HEK293T (cell line): ENCODE measurements at regions not wholly inside any gene's neighbourhood (a gene's known extent, or its start where the extent isn't known, plus 50 kb on each side); places are given as distances from the start of the nearest gene placed in this dataset.

Experiments
- CTCF ChIA-PET: fragments of 350-600 bp; formaldehyde crosslinking; extraction: SDS; loops from one replicate; lab custom pipeline; 2021; ENCODE audit warnings: antibody characterized with exemption, inconsistent platforms; lab: Yijun Ruan, JAX
- POLR2A ChIA-PET: fragments of 350-600 bp; formaldehyde crosslinking; extraction: SDS; loops from one replicate; lab custom pipeline; 2020; ENCODE audit warnings: antibody characterized with exemption, inconsistent platforms; lab: Yijun Ruan, JAX
- DNase-seq: peaks from one replicate; pipeline ENCODE4 v3.0.0; 2012; ENCODE audit warnings: mixed read lengths; ENCODE audit errors: extremely low spot score
- ARNT ChIP-seq: fragments of 450-650 bp; IDR thresholded peaks from 2 replicates; pipeline ENCODE4 v1.6.1; 2017; ENCODE audit warnings: mild to moderate bottlenecking
- BHLHE40 ChIP-seq: fragments of 450-650 bp; IDR thresholded peaks from 2 replicates; pipeline ENCODE4 v1.6.1; 2016; ENCODE audit warnings: mild to moderate bottlenecking, moderate library complexity, borderline replicate concordance
- CTBP1 ChIP-seq: fragments of 450-650 bp; IDR thresholded peaks from 2 replicates; pipeline ENCODE4 v1.6.1; 2016; ENCODE audit warnings: borderline replicate concordance
- ELF4 ChIP-seq: fragments of 450-650 bp; IDR thresholded peaks from 2 replicates; pipeline ENCODE4 v1.6.1; 2017; ENCODE audit warnings: antibody characterized with exemption
- FOXA1 ChIP-seq: fragments of 450-650 bp; IDR thresholded peaks from 2 replicates; pipeline ENCODE4 v1.6.1; 2016; ENCODE audit warnings: mild to moderate bottlenecking
- FOXK2 ChIP-seq: fragments of 450-650 bp; IDR thresholded peaks from 2 replicates; pipeline ENCODE4 v1.6.1; 2016; ENCODE audit warnings: mild to moderate bottlenecking
- FOXM1 ChIP-seq: fragments of 450-650 bp; IDR thresholded peaks from 2 replicates; pipeline ENCODE4 v1.6.1; 2017; ENCODE audit warnings: mild to moderate bottlenecking, borderline replicate concordance
- HDGF ChIP-seq: fragments of 450-650 bp; IDR thresholded peaks from 2 replicates; pipeline ENCODE4 v1.6.1; 2017; ENCODE audit warnings: antibody characterized with exemption, borderline replicate concordance
- L3MBTL2 ChIP-seq: fragments of 450-650 bp; conservative IDR thresholded peaks from 2 replicates; pipeline ENCODE4 v1.6.1; 2016; ENCODE audit warnings: mild to moderate bottlenecking
- LEF1 ChIP-seq: fragments of 450-650 bp; IDR thresholded peaks from 2 replicates; pipeline ENCODE4 v1.6.1; 2017; ENCODE audit warnings: mild to moderate bottlenecking, borderline replicate concordance
- NFRKB ChIP-seq: fragments of 450-650 bp; IDR thresholded peaks from 2 replicates; pipeline ENCODE4 v1.6.1; 2016; ENCODE audit warnings: mild to moderate bottlenecking, moderate library complexity
- SP1 ChIP-seq: fragments of 450-650 bp; IDR thresholded peaks from 2 replicates; pipeline ENCODE4 v1.6.1; 2017
- SUZ12 ChIP-seq: fragments of 450-650 bp; IDR thresholded peaks from 2 replicates; pipeline ENCODE4 v1.6.1; 2016; ENCODE audit warnings: mild to moderate bottlenecking
- TARDBP ChIP-seq: fragments of 450-650 bp; IDR thresholded peaks from 2 replicates; pipeline ENCODE4 v1.6.1; 2016
- ZNF384 ChIP-seq: fragments of 450-650 bp; IDR thresholded peaks from 2 replicates; pipeline ENCODE4 v1.6.1; 2016
- TF ChIP-seq, protein P1 (sequence below): fragments of 450-650 bp; IDR thresholded peaks from 2 replicates; pipeline ENCODE4 v1.6.1; 2016

DNA sequence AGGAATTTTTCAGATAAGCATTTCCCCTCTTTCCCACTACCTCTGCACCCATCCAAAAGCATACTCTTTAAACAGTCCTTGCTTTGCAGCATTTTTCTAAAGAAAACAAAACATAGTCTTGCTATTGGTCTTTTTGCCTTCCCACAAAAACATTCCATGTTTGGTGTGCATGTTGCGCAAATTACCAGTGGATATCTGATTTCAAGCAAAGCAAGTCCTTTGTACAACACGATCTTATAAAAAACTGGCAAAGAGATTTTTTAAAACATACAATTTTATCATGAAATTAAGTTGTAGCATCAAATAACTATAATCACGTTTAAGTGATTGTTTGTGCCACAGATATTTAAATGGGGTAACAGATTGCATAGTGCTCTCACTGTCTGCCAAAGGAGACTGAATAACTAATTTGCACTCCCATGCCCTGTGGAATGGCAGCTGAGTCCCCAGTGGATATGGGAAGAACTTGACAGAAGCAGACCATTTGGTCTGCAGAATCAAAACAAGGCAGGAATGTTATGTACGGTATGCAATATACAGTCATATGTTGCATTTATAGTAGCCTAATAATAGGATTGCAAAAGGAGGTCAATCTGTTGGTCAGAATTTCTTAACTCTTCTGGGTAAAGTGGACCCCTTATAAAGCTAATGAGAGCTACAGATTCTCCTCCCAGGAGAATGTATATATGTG, 285.7 kb downstream of the TBC1D4 start:
- no peak for DNase-seq
- POLR2A ChIA-PET: no interaction called here
- no peak for TF ChIP-seq ARNT
- TF ChIP-seq FOXM1: no peak
- TF ChIP-seq ZNF384: no peak
- TF ChIP-seq ELF4: no peak
- no peak for TF ChIP-seq FOXK2
- TF ChIP-seq FOXA1: no peak
- no peak for TF ChIP-seq TARDBP
- TF ChIP-seq NFRKB: no peak
- CTCF ChIA-PET: interaction anchor here (1.6 kb wide), 1 partner anchor 23 kb away, joined by 4 read pairs; no protein-coding TSS in a partner anchor

DNA sequence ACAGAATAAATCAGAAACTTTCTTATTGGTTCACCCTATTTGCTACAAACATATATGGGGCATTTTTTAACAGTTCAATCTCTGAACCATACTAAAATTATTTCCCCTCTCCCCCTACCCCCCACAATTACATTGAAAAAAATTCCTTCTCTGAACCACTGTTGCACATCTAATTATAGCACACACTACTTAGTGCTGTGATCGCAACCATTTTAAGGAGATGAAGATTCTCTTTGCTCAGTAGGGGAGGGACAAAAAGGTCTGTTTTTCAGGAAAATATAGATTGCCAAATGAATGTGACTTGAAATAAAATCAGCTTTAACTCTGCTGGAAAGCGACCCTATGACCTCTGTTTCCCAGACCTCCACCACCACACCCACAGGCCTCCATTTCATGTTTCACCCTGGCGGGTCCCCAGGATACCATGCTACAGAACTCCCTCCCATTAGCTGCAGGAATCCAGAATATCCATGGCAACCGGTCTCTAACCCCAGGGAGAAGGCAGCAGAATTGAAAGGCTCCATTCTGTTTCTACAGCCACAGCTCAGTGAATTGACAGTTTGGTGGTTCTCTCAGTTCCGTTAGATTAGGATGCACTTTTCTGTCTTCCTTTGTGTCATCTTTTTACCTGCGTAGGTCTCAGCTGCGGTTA, 286.3 kb downstream of the TBC1D4 start:
- CTCF ChIA-PET: interaction anchor here (0.6 to 1.6 kb wide), 2 partner anchors 24 to 619 kb away, joined by 3 to 4 read pairs; no protein-coding TSS in a partner anchor
- DNase-seq: no peak

GRCh38 chr13:75194717-75195462, 287.1 kb downstream of the TBC1D4 start:
- ChIA-PET CTCF (interaction anchor here (0.6 to 0.8 kb wide), 3 partner anchors 20 to 619 kb away, joined by 3 read pairs; no protein-coding TSS in a partner anchor), POLR2A (no interaction called here)
- TF ChIP-seq ARNT (no peak), FOXK2 (no peak), FOXM1 (no peak), TARDBP (no peak), ELF4 (no peak)
- DNase-seq: no peak

More for the DNA sequence above, 286.3 kb downstream of the TBC1D4 start:
- POLR2A ChIA-PET: no interaction called here
- TF ChIP-seq FOXK2 (no peak), LEF1 (no peak), L3MBTL2 (no peak), BHLHE40 (no peak), CTBP1 (no peak), ELF4 (no peak), SUZ12 (no peak)

GRCh38 chr13:75186379-75186778, 295.6 kb downstream of the TBC1D4 start:
- ChIA-PET CTCF (no interaction called here), POLR2A (no interaction called here)
- TF ChIP-seq TARDBP (no peak), FOXA1 (no peak), ARNT (no peak), FOXK2 (no peak), FOXM1 (no peak), SP1 (no peak), BHLHE40 (no peak), SUZ12 (no peak), CTBP1 (no peak), ELF4 (no peak), NFRKB (no peak), HDGF (no peak), LEF1 (no peak), ZNF384 (no peak), L3MBTL2 (no peak)
- TF ChIP-seq, protein P1, sequence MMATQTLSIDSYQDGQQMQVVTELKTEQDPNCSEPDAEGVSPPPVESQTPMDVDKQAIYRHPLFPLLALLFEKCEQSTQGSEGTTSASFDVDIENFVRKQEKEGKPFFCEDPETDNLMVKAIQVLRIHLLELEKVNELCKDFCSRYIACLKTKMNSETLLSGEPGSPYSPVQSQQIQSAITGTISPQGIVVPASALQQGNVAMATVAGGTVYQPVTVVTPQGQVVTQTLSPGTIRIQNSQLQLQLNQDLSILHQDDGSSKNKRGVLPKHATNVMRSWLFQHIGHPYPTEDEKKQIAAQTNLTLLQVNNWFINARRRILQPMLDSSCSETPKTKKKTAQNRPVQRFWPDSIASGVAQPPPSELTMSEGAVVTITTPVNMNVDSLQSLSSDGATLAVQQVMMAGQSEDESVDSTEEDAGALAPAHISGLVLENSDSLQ: no peak
- no peak for DNase-seq

- no peak for TF ChIP-seq ELF4
- TF ChIP-seq, protein P1: no peak
- TF ChIP-seq FOXA1: no peak
- TF ChIP-seq L3MBTL2: no peak
- TF ChIP-seq FOXK2: no peak
- no peak for TF ChIP-seq HDGF
- no peak for TF ChIP-seq SUZ12
- TF ChIP-seq FOXM1: no peak
- TF ChIP-seq ARNT: no peak
- no peak for TF ChIP-seq CTBP1
- TF ChIP-seq SP1: no peak
- TF ChIP-seq LEF1: no peak
- POLR2A ChIA-PET: no interaction called here
- CTCF ChIA-PET: no interaction called here
- DNase-seq: no peak
Observed at GRCh38 chr13:75181906-75182305, 300.1 kb downstream of the TBC1D4 start.

GRCh38 chr13:75180805-75181455, 301.0 kb downstream of the TBC1D4 start:
- POLR2A ChIA-PET: no interaction called here
- DNase-seq: no peak

More at GRCh38 chr13:75180805-75181455, 301.0 kb downstream of the TBC1D4 start:
- TF ChIP-seq FOXK2 (no peak), SP1 (no peak)
- CTCF ChIA-PET: no interaction called here
